HL-60 (cell line): ENCODE measurements at regions not wholly inside any gene's neighbourhood (a gene's known extent, or its start where the extent isn't known, plus 50 kb on each side); places are given as distances from the start of the nearest gene placed in this dataset.

Experiments used
- GABPA ChIP-seq: IDR thresholded peaks from 2 replicates; pipeline ENCODE4 v1.6.1; 2012; ENCODE audit warnings: low read depth
- POLR2AphosphoS5 ChIP-seq: IDR thresholded peaks from 2 replicates; pipeline ENCODE4 v1.6.1; 2012; ENCODE audit warnings: low read depth
- SPI1 ChIP-seq: IDR thresholded peaks from 2 replicates; pipeline ENCODE4 v1.6.1; 2012; ENCODE audit warnings: low read depth, mild to moderate bottlenecking, borderline replicate concordance
- TF ChIP-seq, protein P1 (sequence below): IDR thresholded peaks from one replicate; pipeline ENCODE4 v1.5.1; 2011; ENCODE audit warnings: low read length, control low read depth, inconsistent platforms; ENCODE audit not compliant: insufficient read depth
- TF ChIP-seq, protein P2 (sequence below): IDR thresholded peaks from 2 replicates; pipeline ENCODE4 v1.6.1; 2012; ENCODE audit warnings: low read depth; ENCODE audit not compliant: insufficient replicate concordance

DNA sequence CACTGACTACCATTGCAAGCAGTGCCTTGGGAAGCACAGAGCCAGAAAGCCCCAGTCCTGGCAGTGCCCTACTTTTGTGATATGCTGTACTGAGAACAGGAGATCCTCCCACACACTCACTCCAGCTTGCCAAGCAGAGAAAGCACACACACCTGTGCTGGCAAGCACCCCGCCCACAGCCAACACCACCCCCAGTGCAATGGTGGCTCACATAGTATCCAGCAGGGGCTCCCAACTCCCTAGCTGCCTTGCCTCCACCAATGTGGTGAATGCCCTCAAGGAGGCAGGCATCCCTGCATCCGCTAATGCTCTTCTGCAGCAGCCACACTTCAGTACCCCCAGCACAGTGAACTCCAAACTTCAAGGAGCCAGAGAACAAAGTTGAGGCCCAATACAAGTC lies 1655.8 kb downstream of the SUCLG1 start:
- no peak for TF ChIP-seq POLR2AphosphoS5
- TF ChIP-seq, protein P1, sequence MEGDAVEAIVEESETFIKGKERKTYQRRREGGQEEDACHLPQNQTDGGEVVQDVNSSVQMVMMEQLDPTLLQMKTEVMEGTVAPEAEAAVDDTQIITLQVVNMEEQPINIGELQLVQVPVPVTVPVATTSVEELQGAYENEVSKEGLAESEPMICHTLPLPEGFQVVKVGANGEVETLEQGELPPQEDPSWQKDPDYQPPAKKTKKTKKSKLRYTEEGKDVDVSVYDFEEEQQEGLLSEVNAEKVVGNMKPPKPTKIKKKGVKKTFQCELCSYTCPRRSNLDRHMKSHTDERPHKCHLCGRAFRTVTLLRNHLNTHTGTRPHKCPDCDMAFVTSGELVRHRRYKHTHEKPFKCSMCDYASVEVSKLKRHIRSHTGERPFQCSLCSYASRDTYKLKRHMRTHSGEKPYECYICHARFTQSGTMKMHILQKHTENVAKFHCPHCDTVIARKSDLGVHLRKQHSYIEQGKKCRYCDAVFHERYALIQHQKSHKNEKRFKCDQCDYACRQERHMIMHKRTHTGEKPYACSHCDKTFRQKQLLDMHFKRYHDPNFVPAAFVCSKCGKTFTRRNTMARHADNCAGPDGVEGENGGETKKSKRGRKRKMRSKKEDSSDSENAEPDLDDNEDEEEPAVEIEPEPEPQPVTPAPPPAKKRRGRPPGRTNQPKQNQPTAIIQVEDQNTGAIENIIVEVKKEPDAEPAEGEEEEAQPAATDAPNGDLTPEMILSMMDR = no peak
- TF ChIP-seq, protein P2, sequence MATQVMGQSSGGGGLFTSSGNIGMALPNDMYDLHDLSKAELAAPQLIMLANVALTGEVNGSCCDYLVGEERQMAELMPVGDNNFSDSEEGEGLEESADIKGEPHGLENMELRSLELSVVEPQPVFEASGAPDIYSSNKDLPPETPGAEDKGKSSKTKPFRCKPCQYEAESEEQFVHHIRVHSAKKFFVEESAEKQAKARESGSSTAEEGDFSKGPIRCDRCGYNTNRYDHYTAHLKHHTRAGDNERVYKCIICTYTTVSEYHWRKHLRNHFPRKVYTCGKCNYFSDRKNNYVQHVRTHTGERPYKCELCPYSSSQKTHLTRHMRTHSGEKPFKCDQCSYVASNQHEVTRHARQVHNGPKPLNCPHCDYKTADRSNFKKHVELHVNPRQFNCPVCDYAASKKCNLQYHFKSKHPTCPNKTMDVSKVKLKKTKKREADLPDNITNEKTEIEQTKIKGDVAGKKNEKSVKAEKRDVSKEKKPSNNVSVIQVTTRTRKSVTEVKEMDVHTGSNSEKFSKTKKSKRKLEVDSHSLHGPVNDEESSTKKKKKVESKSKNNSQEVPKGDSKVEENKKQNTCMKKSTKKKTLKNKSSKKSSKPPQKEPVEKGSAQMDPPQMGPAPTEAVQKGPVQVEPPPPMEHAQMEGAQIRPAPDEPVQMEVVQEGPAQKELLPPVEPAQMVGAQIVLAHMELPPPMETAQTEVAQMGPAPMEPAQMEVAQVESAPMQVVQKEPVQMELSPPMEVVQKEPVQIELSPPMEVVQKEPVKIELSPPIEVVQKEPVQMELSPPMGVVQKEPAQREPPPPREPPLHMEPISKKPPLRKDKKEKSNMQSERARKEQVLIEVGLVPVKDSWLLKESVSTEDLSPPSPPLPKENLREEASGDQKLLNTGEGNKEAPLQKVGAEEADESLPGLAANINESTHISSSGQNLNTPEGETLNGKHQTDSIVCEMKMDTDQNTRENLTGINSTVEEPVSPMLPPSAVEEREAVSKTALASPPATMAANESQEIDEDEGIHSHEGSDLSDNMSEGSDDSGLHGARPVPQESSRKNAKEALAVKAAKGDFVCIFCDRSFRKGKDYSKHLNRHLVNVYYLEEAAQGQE = no peak
- no peak for TF ChIP-seq GABPA
- TF ChIP-seq SPI1 = no peak
